GM23338 (cell line): ENCODE measurements at regions not wholly inside any gene's neighbourhood (a gene's known extent, or its start where the extent isn't known, plus 50 kb on each side); places are given as distances from the start of the nearest gene placed in this dataset.

Experiments used
- CTCF ChIP-seq, 2 experiments: fragments of 200-600 bp in 1 of 2; sonication (generic) in 1 of 2; conservative IDR thresholded peaks; 2 replicates each; pipeline versions ENCODE4 v1.5.1 to v1.6.1; 2016 to 2017; ENCODE audit warnings: antibody characterized with exemption in 2 of 2, low read depth in 2 of 2, mild to moderate bottlenecking in 2 of 2, moderate library complexity in 1 of 2
- EZH2 ChIP-seq: fragments of 200-600 bp; sonication (generic); IDR thresholded peaks from one replicate; pipeline ENCODE4 v1.8.0; 2017; ENCODE audit warnings: antibody characterized with exemption, mild to moderate bottlenecking, low read depth; ENCODE audit not compliant: unreplicated experiment
- JUNB ChIP-seq: IDR thresholded peaks from one replicate; pipeline ENCODE4 v1.6.1; 2016; ENCODE audit warnings: antibody characterized with exemption; ENCODE audit not compliant: unreplicated experiment
- POLR2AphosphoS5 ChIP-seq: IDR thresholded peaks from 2 replicates; pipeline ENCODE4 v1.6.1; 2016; ENCODE audit warnings: antibody characterized with exemption, low read depth
- ZNF114 ChIP-seq: fragments of 250-450 bp; sonication (Bioruptor Pico); IDR thresholded peaks from 2 replicates; pipeline ENCODE4 v1.5.0; 2020; ENCODE audit warnings: mild to moderate bottlenecking, moderate library complexity
- ZNF331 ChIP-seq: fragments of 250-450 bp; sonication (Bioruptor Pico); IDR thresholded peaks from 2 replicates; pipeline ENCODE4 v1.5.0; 2020; ENCODE audit warnings: low read depth, mild to moderate bottlenecking, moderate library complexity
- TF ChIP-seq, protein P1 (sequence below): IDR thresholded peaks from 2 replicates; pipeline ENCODE4 v1.6.1; 2016; ENCODE audit warnings: antibody characterized with exemption
- TF ChIP-seq, protein P2 (sequence below): IDR thresholded peaks from one replicate; pipeline ENCODE4 v1.6.1; 2018; ENCODE audit warnings: antibody characterized with exemption; ENCODE audit not compliant: unreplicated experiment

- TF ChIP-seq ZNF114, result no peak
- peak; percentile 74 to 89 for TF ChIP-seq CTCF (conservative IDR thresholded peaks at IDR 0.05; ENCODE audit: low read depth in 2 of 2)
- no peak for TF ChIP-seq ZNF331 (CRISPR knock-in tag)
- TF ChIP-seq POLR2AphosphoS5, result no peak
- TF ChIP-seq, protein P1, sequence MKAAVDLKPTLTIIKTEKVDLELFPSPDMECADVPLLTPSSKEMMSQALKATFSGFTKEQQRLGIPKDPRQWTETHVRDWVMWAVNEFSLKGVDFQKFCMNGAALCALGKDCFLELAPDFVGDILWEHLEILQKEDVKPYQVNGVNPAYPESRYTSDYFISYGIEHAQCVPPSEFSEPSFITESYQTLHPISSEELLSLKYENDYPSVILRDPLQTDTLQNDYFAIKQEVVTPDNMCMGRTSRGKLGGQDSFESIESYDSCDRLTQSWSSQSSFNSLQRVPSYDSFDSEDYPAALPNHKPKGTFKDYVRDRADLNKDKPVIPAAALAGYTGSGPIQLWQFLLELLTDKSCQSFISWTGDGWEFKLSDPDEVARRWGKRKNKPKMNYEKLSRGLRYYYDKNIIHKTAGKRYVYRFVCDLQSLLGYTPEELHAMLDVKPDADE, result no peak
- no peak for TF ChIP-seq JUNB
- TF ChIP-seq, protein P2, sequence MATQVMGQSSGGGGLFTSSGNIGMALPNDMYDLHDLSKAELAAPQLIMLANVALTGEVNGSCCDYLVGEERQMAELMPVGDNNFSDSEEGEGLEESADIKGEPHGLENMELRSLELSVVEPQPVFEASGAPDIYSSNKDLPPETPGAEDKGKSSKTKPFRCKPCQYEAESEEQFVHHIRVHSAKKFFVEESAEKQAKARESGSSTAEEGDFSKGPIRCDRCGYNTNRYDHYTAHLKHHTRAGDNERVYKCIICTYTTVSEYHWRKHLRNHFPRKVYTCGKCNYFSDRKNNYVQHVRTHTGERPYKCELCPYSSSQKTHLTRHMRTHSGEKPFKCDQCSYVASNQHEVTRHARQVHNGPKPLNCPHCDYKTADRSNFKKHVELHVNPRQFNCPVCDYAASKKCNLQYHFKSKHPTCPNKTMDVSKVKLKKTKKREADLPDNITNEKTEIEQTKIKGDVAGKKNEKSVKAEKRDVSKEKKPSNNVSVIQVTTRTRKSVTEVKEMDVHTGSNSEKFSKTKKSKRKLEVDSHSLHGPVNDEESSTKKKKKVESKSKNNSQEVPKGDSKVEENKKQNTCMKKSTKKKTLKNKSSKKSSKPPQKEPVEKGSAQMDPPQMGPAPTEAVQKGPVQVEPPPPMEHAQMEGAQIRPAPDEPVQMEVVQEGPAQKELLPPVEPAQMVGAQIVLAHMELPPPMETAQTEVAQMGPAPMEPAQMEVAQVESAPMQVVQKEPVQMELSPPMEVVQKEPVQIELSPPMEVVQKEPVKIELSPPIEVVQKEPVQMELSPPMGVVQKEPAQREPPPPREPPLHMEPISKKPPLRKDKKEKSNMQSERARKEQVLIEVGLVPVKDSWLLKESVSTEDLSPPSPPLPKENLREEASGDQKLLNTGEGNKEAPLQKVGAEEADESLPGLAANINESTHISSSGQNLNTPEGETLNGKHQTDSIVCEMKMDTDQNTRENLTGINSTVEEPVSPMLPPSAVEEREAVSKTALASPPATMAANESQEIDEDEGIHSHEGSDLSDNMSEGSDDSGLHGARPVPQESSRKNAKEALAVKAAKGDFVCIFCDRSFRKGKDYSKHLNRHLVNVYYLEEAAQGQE, result no peak
- TF ChIP-seq EZH2, result no peak
Measured at GRCh38 chr16:86019446-86020047, 120.6 kb downstream of the IRF8 start.
